GM20431 (cell line): ENCODE measurements at regions not wholly inside any gene's neighbourhood (a gene's known extent, or its start where the extent isn't known, plus 50 kb on each side); places are given as distances from the start of the nearest gene placed in this dataset.
"Not testable (repeated sequence)": the region's sequence is repeated elsewhere in the genome, so short reads cannot be mapped to it uniquely, and the experiment has no call there.

ENCODE experiments used
- in situ Hi-C: fragments of 300-500 bp; cut with MseI, MboI; formaldehyde crosslinking; loops from one replicate; pipeline ENCODE4 v1.15.0; 2020; ENCODE audit warnings: low sequenced_read_pairs; ENCODE audit not compliant: unreplicated experiment

- in situ Hi-C loops = no loop called here
Observed at GRCh38 chr4:177778623-177779022, 336.4 kb upstream of the AGA start.

- in situ Hi-C loops = no loop called here
Observed at GRCh38 chr4:177785000-177785399, 342.8 kb upstream of the AGA start.

DNA sequence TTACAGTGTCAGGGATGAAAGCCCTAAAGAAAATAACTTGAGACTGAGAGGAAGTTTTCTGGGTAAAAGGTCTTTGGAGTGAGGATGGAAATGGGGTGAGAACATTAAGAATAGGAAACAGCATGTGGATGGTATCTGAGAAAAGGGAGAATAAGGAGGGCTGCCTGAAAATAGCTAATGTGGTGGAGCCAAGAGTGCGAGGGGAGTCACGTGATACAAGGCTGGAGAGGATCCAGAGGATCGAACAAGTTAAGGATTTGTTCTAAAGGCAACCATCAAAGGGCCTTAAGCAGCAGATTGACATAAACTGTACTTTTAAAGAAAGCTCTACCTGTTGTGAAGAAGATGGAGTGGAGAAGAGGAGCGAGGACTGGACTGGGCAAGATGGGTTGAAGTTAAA lies 347.4 kb upstream of the AGA start:
- in situ Hi-C loops = no loop called here

DNA sequence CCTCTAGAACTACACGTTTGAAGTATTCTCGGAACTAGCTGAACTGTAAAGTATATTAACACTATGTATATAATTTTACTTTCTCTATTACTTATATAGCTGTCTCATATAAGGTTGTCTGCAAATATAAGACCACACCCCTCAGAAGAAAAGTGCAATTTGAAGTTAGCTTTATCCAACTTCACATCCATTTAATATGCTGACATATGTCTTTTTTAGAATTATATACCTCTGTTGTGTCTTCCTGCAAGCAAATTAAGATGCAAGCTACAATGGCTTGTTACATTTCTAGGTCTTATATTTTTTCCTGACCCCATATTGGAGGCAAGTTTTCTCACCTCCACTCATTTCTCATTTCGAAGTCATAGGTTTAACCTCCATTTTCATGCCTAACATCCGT lies 349.0 kb upstream of the AGA start:
- in situ Hi-C loops = no loop called here

- in situ Hi-C loops = no loop called here
Observed at GRCh38 chr4:177796841-177797240, 354.6 kb upstream of the AGA start.

- in situ Hi-C loops = no loop called here
Observed at GRCh38 chr4:177798161-177798560, 355.9 kb upstream of the AGA start.

- in situ Hi-C loops = no loop called here
Observed at GRCh38 chr4:177802162-177802561, 359.9 kb upstream of the AGA start.

DNA sequence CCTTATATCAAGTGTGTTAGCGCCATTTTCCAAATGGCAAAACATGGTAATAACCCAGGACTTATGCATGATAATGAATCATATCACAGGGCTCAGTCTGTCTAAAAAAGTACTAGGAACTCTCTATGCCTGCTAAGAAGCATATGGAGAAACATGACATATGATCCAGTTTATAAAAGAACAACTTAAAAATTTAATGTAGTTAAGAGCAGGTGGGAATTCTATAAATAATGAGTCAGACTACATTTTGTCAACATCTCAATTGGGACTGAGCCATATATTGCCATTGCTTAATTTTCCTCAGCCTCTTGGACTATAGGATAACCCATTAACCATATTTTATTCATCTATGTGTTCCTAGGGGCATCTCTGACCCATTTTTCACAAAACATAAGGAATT lies 360.4 kb upstream of the AGA start:
- in situ Hi-C loops = no loop called here

GRCh38 chr4:177803151-177803550 lies 360.9 kb upstream of the AGA start:
- in situ Hi-C loops = no loop called here

- in situ Hi-C loops = no loop called here
Observed at GRCh38 chr4:177809791-177810190, 367.6 kb upstream of the AGA start.

GRCh38 chr4:177810220-177810619 lies 368.0 kb upstream of the AGA start:
- in situ Hi-C loops = no loop called here

GRCh38 chr4:177818392-177818791 lies 376.2 kb upstream of the AGA start:
- in situ Hi-C loops = not testable (repeated sequence)

GRCh38 chr4:177826973-177827372 lies 384.7 kb upstream of the AGA start:
- in situ Hi-C loops = no loop called here

- in situ Hi-C loops = no loop called here
Observed at GRCh38 chr4:177841258-177841657, 399.0 kb upstream of the AGA start.

GRCh38 chr4:177853229-177853628 lies 411.0 kb upstream of the AGA start:
- in situ Hi-C loops = no loop called here

GRCh38 chr4:177855507-177856197 lies 413.4 kb upstream of the AGA start:
- in situ Hi-C loops = no loop called here

GRCh38 chr4:177860171-177860570 lies 417.9 kb upstream of the AGA start:
- in situ Hi-C loops = no loop called here

GRCh38 chr4:177861551-177862094 lies 419.4 kb upstream of the AGA start:
- in situ Hi-C loops = no loop called here

GRCh38 chr4:177862541-177863176 lies 420.4 kb upstream of the AGA start:
- in situ Hi-C loops = no loop called here

DNA sequence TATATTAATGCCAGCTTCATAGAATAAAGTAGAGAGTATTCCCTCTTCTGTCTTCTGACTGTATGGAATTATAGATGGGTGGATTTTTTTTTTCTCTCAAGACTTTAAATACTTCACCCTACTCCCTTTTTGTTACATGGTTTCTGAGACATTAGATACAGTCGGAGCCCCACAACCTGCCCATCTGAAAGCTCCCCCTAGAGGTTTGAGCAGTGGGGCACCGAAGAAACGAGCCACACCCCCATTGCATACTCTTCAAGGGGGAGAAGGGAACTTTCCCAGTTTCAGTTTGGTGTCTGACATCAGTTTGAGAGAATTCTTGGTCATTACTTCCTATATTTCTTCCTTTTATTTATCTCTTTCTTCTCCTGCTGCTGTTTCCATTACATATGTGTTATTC lies 437.6 kb upstream of the AGA start:
- in situ Hi-C loops = no loop called here

- in situ Hi-C loops = no loop called here
Observed at GRCh38 chr4:177895136-177895535, 452.9 kb upstream of the AGA start.

GRCh38 chr4:177901786-177902185 lies 459.5 kb upstream of the AGA start:
- in situ Hi-C loops = no loop called here
